Skin of body (tissue), 1 donor: ENCODE measurements at regions not wholly inside any gene's neighbourhood (a gene's known extent, or its start where the extent isn't known, plus 50 kb on each side); places are given as distances from the start of the nearest gene placed in this dataset.
A peak's percentile ranks its signal among the peaks of the same experiment; 100 is the strongest.
"Not testable (repeated sequence)": the region's sequence is repeated elsewhere in the genome, so short reads cannot be mapped to it uniquely, and the experiment has no call there.

Source experiments
- DNase-seq: peaks from one replicate; lab custom pipeline; 2025; lab: John Stamatoyannopoulos, UW

DNA sequence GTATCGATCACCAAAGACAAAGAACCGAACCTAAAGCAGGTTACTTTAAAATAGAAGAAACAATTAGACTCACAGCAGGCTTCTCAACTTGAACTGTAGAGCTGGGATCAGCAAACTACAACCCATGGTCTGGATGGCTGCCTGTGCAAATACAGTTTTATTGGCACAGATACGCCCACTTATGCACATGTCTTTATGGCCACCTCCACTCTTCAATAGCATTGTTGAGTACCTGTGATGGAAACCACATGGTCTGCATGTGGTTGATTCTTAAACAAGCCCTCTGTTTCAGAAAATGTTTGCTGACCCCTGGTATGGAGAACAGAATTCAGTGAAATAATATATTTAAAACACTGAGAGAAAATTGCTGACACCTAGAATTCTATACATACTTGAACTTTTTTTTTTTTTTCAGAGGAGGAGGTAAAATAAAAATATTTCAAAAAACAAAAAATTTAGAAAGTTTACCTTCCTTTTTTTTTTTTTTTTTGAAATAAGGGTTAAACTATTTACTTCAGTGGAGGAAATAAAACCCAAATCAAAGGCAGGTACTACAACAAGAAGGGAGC lies 263.8 kb upstream of the ATP10A start:
- no peak for DNase-seq

DNA sequence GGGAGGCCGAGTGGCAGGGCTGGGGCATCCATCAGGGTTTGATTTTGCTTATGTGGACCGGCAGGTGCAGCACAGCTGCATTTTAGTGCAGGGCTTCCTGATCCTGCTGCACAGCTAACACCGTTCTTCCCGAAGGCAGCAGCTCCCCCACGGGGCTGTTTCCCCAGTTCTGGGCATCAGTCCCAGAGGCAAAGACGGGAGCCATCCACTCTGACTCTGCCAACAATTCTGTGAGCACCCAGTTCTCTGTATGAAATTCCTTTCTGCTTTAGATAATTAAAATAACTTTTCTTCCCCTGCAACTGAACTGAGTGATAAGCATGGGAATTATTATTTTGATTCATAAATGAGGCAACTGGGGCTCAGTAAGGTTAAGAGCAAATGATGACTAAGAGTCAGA lies 262.9 kb upstream of the ATP10A start:
- no peak for DNase-seq

DNA sequence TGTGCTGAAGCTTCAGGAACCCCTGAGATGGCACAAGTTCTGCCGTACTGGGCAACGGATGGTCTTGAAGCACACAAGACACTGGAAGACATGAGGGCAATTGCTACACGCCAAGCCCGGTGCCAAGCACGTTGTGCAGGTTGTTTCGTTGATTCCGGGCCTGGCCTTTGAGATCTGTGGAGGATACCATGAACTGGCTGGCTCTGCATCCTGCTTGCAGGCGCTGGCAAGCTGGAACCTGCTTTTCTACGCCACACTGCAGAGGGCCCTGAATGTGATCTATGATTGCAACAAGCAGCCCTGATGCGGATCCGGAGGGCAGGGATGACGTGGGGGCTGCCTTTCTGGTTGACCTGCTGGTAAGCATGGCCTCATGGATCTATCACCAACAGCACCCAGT lies 262.5 kb upstream of the ATP10A start:
- DNase-seq = no peak

DNA sequence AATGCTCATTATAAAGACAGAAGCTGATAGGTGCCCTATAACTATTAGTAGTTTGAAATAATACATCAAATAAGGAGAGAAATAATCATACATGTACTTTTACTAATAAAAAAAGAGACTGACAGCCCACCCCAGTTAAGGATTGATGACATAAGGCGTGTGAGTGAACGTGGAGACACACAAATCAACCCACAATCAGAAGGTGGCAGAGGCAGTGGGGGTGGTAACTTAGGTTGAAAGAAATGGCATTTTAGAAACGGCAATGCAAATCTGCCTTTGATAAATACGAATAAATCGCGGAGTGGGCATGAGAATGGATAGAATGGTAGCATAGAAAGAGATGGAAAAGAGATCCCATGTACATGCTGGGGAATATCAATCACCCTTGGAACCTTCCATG lies 256.2 kb upstream of the ATP10A start:
- no peak for DNase-seq

DNA sequence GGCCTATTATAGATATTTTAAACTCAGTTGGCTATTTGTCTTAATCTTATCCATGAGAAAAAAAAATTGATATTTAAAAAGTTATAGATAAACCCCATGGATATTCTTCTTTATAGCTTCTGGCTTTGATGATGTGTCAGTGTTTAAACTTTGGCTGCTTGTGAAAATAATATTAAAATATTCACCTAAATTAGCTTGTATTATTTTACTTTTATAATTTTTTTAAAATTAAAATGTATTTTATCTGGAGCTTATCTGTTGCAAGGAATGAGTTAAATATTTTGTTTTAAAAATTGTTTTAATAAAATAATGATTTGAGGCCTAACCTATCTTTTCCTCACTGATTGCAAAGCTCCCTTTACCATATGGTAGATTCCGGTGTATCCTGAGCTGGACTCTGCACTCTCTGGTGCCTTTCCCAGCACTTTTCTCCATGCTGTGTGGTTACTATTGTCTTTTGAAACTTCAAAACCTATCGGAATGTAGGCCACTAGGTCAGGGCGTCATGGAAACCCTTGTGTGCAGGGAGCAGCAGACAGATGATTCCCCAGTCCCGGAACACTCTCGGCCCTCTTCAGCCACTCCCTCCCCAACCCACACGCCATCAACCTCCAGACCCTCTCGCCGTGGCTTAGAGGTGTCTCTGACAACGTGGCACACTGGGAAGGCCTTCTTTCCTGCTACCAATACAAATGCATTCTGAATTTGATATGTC lies 252.3 kb upstream of the ATP10A start:
- DNase-seq = no peak

DNA sequence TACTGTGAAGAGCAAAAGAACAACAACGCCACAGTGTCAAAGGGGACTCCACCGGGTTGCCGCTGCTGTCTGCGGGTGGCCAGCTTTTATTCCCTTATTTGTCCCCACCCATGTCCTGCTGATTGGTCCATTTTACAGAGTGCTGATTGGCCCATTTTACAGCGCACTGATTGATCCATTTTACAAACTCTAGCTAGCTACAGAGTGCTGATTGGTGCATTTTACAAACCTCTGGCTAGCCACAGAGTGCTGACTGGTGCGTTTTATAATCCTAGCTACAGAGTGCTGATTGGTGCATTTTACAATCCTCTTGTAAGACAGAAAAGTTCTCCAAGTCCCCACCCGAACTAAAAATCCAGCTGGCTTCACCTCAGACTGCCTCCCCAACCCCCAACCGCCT lies 251.0 kb upstream of the ATP10A start:
- DNase-seq = not testable (repeated sequence)

DNA sequence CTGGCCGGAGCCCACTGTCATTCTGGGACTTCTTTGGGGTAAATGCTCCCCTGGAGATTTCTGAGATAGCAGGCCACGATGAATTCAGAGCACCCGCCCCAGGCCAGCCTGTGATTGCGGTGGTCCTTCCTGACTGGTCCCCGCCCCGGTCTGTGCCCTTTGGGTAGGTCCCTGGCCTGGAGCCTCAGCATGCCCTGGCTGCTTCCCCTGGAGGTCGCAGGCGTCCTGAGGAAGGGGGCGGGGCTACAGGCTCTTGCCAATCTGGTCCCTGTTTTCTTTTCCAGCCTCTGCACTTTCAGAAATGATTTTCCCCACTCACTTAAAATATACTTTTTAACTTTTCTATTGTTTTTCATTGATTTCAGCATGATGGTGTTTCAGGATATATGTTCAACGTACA lies 250.2 kb upstream of the ATP10A start:
- DNase-seq = no peak

DNA sequence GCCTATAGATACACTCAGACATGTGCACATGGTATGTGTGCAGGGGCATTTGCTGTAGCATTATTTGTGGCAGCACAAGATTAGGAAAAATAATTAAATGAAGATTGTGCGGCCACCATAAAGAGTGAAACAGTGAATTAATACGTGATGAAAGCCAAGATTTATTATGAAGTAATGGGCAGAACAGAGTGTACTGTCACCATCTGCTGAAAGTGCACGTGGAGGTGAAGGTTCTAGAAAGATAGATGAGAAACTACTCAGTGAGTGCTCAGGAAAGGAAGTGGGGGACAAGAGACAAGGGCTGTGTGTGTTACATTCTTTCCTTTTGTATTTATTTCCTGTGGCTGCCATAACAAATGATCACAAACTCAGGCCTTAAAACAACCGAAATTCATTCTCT lies 246.1 kb upstream of the ATP10A start:
- DNase-seq = no peak

DNA sequence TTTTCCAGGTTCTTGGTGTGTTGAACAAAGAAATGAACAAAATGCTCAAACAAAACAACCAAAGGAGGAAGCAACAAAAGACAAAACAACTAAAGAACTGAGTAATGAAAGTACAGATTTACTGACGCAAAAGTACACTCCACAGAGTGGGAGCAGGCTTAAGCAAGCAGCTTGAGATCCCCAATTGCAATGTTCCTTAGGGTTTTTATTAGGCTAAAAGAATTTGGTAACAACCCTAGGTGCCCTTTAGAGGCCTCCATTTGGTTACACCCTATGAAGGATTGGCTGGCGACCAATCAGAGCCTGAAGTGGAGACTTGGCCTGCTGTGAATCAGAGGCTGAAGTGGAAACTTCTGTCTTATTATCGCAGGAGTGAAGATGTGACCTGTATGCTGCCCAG lies 243.4 kb upstream of the ATP10A start:
- DNase-seq = no peak

DNA sequence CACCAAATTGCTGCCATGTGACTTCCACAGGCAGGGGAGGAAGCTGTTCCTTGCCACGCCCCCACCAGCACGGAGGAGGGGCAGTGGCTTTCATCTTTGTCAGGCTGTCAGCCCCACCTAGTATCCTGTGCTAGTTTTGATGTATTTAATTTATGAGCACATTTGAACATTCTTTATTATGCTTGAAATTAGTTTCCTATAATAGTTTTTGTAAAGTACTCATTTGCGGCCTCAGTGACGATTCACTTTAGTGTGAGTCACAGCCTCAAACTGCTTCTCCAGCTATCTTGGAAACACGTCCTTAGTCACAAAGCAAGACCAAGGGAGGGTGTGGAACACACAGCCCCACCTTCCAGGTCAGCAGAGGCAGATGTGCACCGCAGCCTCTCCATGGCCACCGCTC lies 239.9 kb upstream of the ATP10A start:
- DNase-seq = no peak

DNA sequence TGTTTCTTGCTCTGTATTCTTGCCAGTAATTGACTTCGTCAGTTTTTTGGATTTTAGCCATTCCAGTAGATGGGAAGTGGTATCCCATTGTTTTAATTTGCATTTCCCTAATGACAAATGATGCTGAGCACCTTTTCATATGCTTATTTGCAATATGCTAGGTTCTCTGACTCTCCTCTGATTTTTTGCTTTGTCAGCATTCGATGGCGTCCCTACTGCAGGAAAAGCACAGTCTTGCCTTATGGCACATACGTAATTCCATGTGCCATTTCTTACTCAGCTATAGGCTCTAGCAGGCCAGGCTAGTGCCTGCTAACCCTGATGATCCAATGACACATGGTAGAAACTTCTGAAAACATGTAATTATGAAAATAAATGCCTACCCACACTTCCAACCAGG lies 239.2 kb upstream of the ATP10A start:
- DNase-seq = no peak

DNA sequence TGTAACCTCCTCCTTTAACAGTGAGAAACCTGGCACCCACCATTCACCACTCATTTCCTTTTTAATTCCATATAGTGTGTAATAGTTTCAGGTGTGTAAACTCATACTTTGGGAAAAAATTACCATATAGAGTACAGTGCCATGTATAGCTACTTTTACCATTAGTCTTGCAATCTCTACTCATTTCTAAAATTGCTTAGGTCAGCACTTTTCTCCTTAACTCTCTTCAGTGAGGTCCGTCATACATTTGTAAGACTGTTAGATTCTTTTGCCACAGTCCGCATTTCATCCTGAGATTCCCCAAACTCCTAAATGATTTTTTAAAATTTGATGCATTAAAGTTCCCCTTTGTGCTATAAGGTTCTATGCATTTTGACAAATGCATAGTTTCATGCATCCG lies 238.3 kb upstream of the ATP10A start:
- no peak for DNase-seq

DNA sequence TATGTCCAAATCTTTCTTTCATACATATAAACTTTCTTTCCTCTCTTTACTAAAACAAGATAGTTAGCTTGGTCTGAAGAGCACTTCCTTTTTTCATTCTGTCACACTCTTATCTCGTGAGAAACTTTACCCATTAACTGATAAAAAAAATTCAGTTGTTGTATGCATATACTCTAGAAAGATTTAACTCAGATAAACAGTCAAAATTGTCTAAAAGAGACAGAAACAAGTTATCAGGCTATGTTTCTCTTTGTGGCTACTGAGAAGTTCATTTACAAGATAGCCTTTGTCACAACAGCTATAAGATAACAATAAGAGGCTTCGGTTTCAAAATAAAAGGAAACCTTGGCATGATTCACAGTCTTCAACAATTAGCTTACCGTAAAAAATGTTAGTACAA lies 235.7 kb upstream of the ATP10A start:
- DNase-seq = no peak

DNA sequence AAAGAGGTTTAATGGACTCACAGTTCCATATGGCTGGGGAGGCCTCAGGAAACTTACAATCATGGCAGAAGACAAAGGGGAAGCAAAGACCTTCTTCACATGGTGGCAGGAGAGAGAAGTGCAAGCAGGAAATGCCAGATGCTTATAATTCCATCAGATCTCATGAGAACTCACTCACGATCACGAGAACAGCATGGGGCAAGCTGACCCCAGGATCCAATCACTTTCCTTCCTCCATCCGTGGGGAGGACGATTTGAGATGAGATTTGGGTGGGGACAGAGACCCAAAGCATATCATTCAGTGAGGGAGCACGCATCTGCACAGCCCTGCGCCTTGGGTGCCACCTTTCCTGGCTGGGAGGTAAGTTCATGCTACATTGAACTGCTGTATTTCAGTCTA lies 234.1 kb upstream of the ATP10A start:
- no peak for DNase-seq

DNA sequence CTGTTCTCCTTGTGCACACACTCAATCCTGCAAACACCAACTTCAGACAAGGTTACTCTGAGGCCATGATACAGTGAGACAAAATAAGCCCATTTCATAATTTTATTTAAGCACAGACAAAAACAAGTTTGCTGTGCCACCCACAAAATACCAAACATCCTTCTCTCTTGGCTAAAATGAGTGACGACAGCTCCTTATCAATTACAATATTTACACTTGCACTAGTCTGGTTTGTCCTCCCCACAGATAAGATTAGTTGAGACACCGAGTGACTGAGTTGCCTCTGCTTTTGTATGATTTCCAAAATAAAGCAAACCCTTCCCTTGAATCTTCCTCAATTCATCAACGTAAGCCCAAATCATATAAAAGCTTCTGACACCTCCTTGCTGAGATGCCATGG lies 233.5 kb upstream of the ATP10A start:
- no peak for DNase-seq

DNA sequence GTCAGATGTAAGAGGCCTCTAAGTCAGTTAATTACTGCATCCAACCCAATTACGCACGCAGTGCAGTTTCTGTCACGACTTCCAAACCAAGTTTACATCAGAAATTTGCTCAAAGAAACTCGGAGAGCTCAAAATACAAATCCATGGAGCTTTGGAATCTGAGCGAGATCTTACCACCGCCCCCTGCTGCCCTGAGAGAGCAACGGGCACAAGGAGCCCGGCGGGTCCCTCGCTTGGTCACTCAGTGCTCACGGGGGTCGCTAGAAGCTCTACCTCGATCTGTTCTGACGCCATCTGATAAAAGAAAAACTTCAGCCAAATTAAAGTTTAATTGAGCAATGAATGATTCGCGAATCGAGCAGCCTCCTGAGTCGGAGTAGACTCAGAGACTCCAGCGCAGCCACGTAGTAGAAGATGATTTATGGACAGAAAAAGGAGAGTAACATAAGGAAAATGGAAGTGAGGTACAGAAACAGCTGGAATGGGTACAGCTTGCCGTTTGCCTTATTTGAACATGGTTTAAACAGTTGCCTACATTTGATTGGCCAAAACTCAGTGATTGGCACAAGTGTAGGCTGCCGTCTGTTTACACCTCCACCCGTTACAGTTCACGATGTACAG lies 232.7 kb upstream of the ATP10A start:
- no peak for DNase-seq

DNA sequence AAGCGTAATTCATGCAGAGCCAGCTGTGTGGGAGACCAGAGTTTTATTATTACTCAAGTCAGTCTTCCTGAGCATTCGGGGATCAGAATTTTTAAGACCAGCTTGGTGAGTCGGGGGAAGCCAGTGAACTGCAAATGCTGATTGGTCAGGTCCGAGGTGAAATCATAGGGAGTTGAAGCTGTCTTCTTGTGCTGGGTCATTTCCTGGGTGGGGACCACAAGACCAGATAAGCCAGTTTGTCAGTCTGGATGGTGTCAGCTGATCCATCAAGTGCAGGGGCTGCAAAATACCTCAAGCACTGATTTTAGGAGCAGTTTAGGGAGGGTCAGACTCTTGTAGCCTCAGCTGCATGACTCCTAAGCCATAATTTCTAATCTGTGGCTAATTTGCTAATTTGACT lies 228.1 kb upstream of the ATP10A start:
- DNase-seq = no peak

DNA sequence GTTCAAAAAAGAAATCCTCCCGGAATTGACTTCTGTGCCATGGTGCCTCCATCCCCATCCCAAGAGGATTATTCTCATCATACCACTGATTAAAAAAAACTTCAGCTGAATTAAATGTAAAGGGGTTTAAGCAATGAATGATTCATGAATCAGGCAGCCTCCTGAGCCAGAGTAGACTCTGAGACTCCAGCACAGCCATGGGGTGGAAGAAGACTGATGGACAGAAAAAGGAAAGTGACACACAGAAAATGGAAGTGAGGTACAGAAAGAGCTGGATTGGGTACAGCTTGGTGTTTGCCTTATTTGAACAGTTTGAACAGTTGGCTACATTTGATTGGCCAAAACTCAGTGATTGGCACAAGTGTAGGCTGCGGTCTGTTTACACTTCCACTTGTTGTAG lies 224.8 kb upstream of the ATP10A start:
- no peak for DNase-seq

DNA sequence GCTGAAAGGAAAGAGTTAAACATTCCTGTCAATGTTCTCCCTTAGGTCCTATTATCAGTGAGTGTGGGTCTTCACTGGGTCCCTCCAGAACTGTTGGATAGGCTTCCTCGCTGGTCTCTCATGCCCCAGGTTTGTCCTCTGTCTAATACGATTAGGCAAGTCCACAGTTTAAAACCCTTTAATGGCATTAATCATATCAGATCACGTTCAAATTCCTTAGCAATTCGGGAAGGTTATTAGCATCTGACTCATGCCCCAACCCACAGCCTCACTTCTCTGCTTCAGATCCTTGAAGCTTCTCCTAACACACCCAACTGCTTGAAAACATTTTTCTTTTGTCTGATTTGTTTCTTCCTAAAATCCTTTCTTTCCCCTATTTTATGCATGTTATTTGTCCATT lies 224.3 kb upstream of the ATP10A start:
- no peak for DNase-seq

DNA sequence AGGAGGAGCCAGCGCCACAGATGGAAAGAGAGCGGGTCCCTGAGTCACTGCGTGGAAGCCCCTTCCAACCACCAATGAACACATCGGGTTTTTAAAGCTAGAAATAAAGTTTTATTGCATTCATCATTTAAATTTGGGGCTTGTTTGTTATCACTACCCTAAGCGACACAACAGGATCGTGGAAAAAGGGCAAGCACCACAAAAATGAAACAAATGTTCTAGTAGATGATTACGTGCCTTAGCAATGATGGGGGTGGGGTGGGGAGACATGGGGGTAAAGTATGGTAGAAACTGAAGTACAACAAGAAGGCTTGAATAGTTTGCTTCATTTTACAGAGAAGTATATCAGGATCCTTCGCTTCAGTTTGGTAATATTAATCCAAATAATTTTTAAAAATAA lies 221.6 kb upstream of the ATP10A start:
- DNase-seq = no peak

DNA sequence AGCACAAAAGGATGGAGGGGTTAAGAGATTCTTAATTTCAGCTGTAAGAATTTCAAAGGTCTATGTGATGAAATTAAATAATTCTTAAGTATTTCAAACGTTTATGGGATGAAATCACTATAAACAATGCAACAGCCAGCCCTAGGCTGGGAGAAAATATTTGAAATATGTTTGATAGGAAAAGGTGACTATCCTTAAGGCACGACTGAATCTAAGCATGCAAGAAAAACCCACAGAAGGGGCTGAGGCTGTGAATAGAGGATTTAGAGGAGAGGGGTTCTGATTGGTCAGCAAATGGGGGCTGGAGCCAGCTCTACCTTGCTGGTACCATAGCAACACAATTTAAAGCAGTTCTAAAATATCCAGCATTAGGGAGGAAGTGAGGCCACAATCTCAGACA lies 220.8 kb upstream of the ATP10A start:
- DNase-seq = no peak

DNA sequence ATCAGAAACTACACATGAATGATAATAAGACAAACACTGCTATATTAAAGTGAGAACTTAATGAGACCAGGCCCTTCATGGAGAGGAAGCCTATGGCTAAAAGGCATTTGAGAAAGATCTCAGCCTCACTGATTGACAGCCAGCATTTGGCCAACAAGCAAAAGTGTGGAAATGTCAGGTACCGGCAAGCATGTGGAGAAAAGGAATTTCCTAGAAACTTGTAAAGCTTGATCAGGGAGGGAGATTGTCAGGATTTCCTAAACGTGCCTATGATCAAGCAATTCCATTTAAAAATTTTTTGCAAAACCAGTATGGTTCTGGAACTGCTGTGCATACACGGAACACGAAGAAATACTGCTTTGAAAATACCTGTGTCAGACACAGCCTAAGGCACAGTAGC lies 220.3 kb upstream of the ATP10A start:
- DNase-seq = peak; percentile 3
